ENCODE measurements at regions not wholly inside any gene's neighbourhood (a gene's known extent, or its start where the extent isn't known, plus 50 kb on each side); places are given as distances from the start of the nearest gene placed in this dataset.
"Not testable (repeated sequence)": the region's sequence is repeated elsewhere in the genome, so short reads cannot be mapped to it uniquely, and the experiment has no call there.

GRCh38 chr4:155591738-155592143 is 74.9 kb upstream of the GUCY1A1 start:
- no peak for DNase-seq (ENCODE audit: low read depth)

- DNase-seq (ENCODE audit: low read depth) = no peak
Observed at GRCh38 chr4:155590796-155591585, 75.7 kb upstream of the GUCY1A1 start.

GRCh38 chr4:155588437-155588836 is 78.2 kb upstream of the GUCY1A1 start:
- DNase-seq (ENCODE audit: low read depth) = no peak

GRCh38 chr4:155587766-155588165 is 78.9 kb upstream of the GUCY1A1 start:
- DNase-seq (ENCODE audit: low read depth) = no peak

GRCh38 chr4:155582971-155583437 is 83.6 kb upstream of the GUCY1A1 start:
- no peak for DNase-seq (ENCODE audit: low read depth)

- no peak for DNase-seq (ENCODE audit: low read depth)
Observed at GRCh38 chr4:155582041-155582440, 84.6 kb upstream of the GUCY1A1 start.

- no peak for DNase-seq (ENCODE audit: low read depth)
Observed at GRCh38 chr4:155578726-155579370, 87.8 kb upstream of the GUCY1A1 start.

GRCh38 chr4:155578219-155578618 is 88.4 kb upstream of the GUCY1A1 start:
- no peak for DNase-seq (ENCODE audit: low read depth)

- not testable (repeated sequence) for DNase-seq (ENCODE audit: low read depth)
Observed at GRCh38 chr4:155574329-155574728, 92.3 kb upstream of the GUCY1A1 start.

- DNase-seq (ENCODE audit: low read depth) = no peak
Observed at GRCh38 chr4:155573126-155573525, 93.5 kb upstream of the GUCY1A1 start.

- no peak for DNase-seq (ENCODE audit: low read depth)
Observed at GRCh38 chr4:155572106-155572703, 94.4 kb upstream of the GUCY1A1 start.

GRCh38 chr4:155571184-155571944 is 95.3 kb upstream of the GUCY1A1 start:
- DNase-seq (ENCODE audit: low read depth) = no peak

- no peak for DNase-seq (ENCODE audit: low read depth)
Observed at GRCh38 chr4:155570661-155571060, 96.0 kb upstream of the GUCY1A1 start.

- no peak for DNase-seq (ENCODE audit: low read depth)
Observed at GRCh38 chr4:155569960-155570515, 96.6 kb upstream of the GUCY1A1 start.

- no peak for DNase-seq (ENCODE audit: low read depth)
Observed at GRCh38 chr4:155569471-155569870, 97.2 kb upstream of the GUCY1A1 start.

- no peak for DNase-seq (ENCODE audit: low read depth)
Observed at GRCh38 chr4:155568641-155569220, 97.9 kb upstream of the GUCY1A1 start.

GRCh38 chr4:155566354-155566753 is 100.3 kb upstream of the GUCY1A1 start:
- DNase-seq (ENCODE audit: low read depth) = no peak

- no peak for DNase-seq (ENCODE audit: low read depth)
Observed at GRCh38 chr4:155565776-155566175, 100.9 kb upstream of the GUCY1A1 start.

GRCh38 chr4:155565330-155565729 is 101.3 kb upstream of the GUCY1A1 start:
- DNase-seq (ENCODE audit: low read depth) = no peak

GRCh38 chr4:155564880-155565279 is 101.8 kb upstream of the GUCY1A1 start:
- no peak for DNase-seq (ENCODE audit: low read depth)

GRCh38 chr4:155564086-155564485 is 102.6 kb upstream of the GUCY1A1 start:
- no peak for DNase-seq (ENCODE audit: low read depth)

GRCh38 chr4:155559915-155560314 is 106.7 kb upstream of the GUCY1A1 start:
- DNase-seq (ENCODE audit: low read depth) = no peak
